PC-3 (cell line): ENCODE measurements at regions not wholly inside any gene's neighbourhood (a gene's known extent, or its start where the extent isn't known, plus 50 kb on each side); places are given as distances from the start of the nearest gene placed in this dataset.

Experiments
- ATAC-seq: fragments of 200-7000 bp; cut with Tn5 transposase; 2 replicates; pipeline ENCODE4 v1.9.1; 2020; ENCODE audit warnings: mild to moderate bottlenecking, moderate library complexity
- BruUV-seq: library from RNA; stranded (reverse); fragments of 400-500 nt; replicated peaks from 2 replicates; lab custom pipeline; 2021; lab: Mats Ljungman, UMichigan
- CTCF ChIA-PET: fragments of 300-600 bp; sonication (Branson Sonifier 250); formaldehyde crosslinking; loops from one replicate; lab custom pipeline; 2022; ENCODE audit warnings: antibody characterized with exemption; lab: Charles Lee
- POLR2A ChIA-PET: fragments of 300-600 bp; sonication (Branson Sonifier 250); formaldehyde crosslinking; loops from one replicate; lab custom pipeline; 2022; ENCODE audit warnings: antibody characterized with exemption; ENCODE audit not compliant: unreplicated experiment; lab: Charles Lee
- DNase-seq: peaks from one replicate; pipeline ENCODE4 v3.0.0-alpha.2; 2015
- H2AFZ ChIP-seq: fragments of 300-600 bp; sonication (generic); 2 replicates; pipeline ENCODE4 v1.6.0; 2016; ENCODE audit warnings: antibody characterized with exemption, low read length
- H3F3A ChIP-seq: fragments of 300-600 bp; sonication (generic); one replicate; pipeline ENCODE4 v1.6.0; 2017; ENCODE audit warnings: antibody characterized with exemption, low read length, control low read depth, mild to moderate bottlenecking; ENCODE audit not compliant: unreplicated experiment
- H3K27ac ChIP-seq: fragments of 300-600 bp; sonication (generic); 2 replicates; pipeline ENCODE4 v1.5.1; 2016; ENCODE audit warnings: mild to moderate bottlenecking, low read length
- H3K27me3 ChIP-seq: fragments of 300-600 bp; sonication (generic); 2 replicates; pipeline ENCODE4 v1.6.1; 2016; ENCODE audit warnings: low read length, mixed read lengths
- H3K36me3 ChIP-seq: fragments of 300-600 bp; sonication (generic); 2 replicates; pipeline ENCODE4 v1.6.1; 2016; ENCODE audit warnings: low read depth, mixed run types, low read length, mixed read lengths
- H3K4me1 ChIP-seq: fragments of 300-600 bp; sonication (generic); 2 replicates; pipeline ENCODE4 v1.5.1; 2016; ENCODE audit warnings: low read length; ENCODE audit not compliant: insufficient read depth
- H3K4me2 ChIP-seq: fragments of 300-600 bp; sonication (generic); 2 replicates; pipeline ENCODE4 v1.6.0; 2016; ENCODE audit warnings: low read length
- H3K4me3 ChIP-seq: fragments of 300-600 bp; sonication (generic); 2 replicates; pipeline ENCODE4 v1.5.1; 2016; ENCODE audit warnings: mild to moderate bottlenecking, low read length, mixed read lengths
- H3K79me2 ChIP-seq: fragments of 300-600 bp; sonication (generic); 2 replicates; pipeline ENCODE4 v1.6.1; 2017; ENCODE audit warnings: low read length, mixed read lengths
- H3K9ac ChIP-seq: fragments of 300-600 bp; sonication (generic); 2 replicates; pipeline ENCODE4 v1.6.0; 2016; ENCODE audit warnings: mild to moderate bottlenecking, low read length
- H3K9me2 ChIP-seq: fragments of 300-600 bp; sonication (generic); replicated peaks from 2 replicates; pipeline ENCODE4 v1.6.1; 2016; ENCODE audit warnings: mixed run types, low read length, mixed read lengths
- H3K9me3 ChIP-seq: fragments of 300-600 bp; sonication (generic); 2 replicates; pipeline ENCODE4 v1.6.1; 2016; ENCODE audit warnings: low read length, mixed read lengths
- H4K20me1 ChIP-seq: fragments of 300-600 bp; sonication (generic); 2 replicates; pipeline ENCODE4 v1.6.1; 2016; ENCODE audit warnings: low read length, mixed read lengths
- CTCF ChIP-seq: fragments of 300-600 bp; sonication (generic); conservative IDR thresholded peaks from 2 replicates; pipeline ENCODE4 v1.5.1; 2017; ENCODE audit warnings: antibody characterized with exemption, low read depth, mild to moderate bottlenecking, low read length
- EZH2 ChIP-seq: fragments of 300-600 bp; sonication (generic); IDR thresholded peaks from one replicate; pipeline ENCODE4 v1.6.1; 2017; ENCODE audit warnings: antibody characterized with exemption, mild to moderate bottlenecking, low read length; ENCODE audit not compliant: unreplicated experiment
- EZH2phosphoT487 ChIP-seq: fragments of 300-600 bp; sonication (generic); IDR thresholded peaks from 2 replicates; pipeline ENCODE4 v1.6.1; 2018; ENCODE audit warnings: mild to moderate bottlenecking, antibody characterized with exemption, low read length, borderline replicate concordance
- intact Hi-C: fragments of 100-400 bp; cut with micrococcal nuclease; formaldehyde crosslinking; loops from 2 replicates; pipeline ENCODE4 v1.9.0; 2023

GRCh38 chr3:17969985-17970568 is 227.6 kb upstream of the TBC1D5 start:
- DNase-seq: no peak
- no peaks in the 10 kb centered on the region for H3K36me3 ChIP-seq
- intact Hi-C loops: loop anchor here (5.0 kb wide), 2 partner anchors 53 to 417 kb away; no protein-coding TSS in a partner anchor
- no peaks in the 10 kb centered on the region for H3K9me3 ChIP-seq
- TF ChIP-seq EZH2 (no peak), CTCF (no peak), EZH2phosphoT487 (no peak)
- H3K4me1 ChIP-seq: no peaks in the 10 kb centered on the region
- no peak overlapping the region for H3K27ac ChIP-seq
- H3K79me2 ChIP-seq: no peaks in the 10 kb centered on the region
- no peaks in the 10 kb centered on the region for H3F3A ChIP-seq
- no peak for ATAC-seq
- CTCF ChIA-PET: no interaction called here
- no peak overlapping the region for H3K9ac ChIP-seq
- POLR2A ChIA-PET: interaction anchor here (0.7 kb wide), 2 partner anchors 17 to 511 kb away, joined by 3 to 8 read pairs; no protein-coding TSS in a partner anchor
- no peak overlapping the region for H3K4me3 ChIP-seq
- no peak overlapping the region for H2AFZ ChIP-seq
- no peak overlapping the region for H3K4me2 ChIP-seq
- no peaks in the 10 kb centered on the region for H3K9me2 ChIP-seq
- no peaks in the 10 kb centered on the region for H3K27me3 ChIP-seq
- no peaks in the 10 kb centered on the region for H4K20me1 ChIP-seq
- BruUV-seq: no TSS peak

GRCh38 chr3:17969244-17969643 is 226.8 kb upstream of the TBC1D5 start:
- ATAC-seq (no peak), DNase-seq (no peak)
- Histone ChIP-seq H4K20me1 (no peaks in the 10 kb centered on the region), H3K9ac (no peak overlapping the region), H3F3A (no peaks in the 10 kb centered on the region), H3K4me3 (no peak overlapping the region), H3K4me1 (no peaks in the 10 kb centered on the region), H2AFZ (no peak overlapping the region), H3K9me2 (no peaks in the 10 kb centered on the region), H3K36me3 (no peaks in the 10 kb centered on the region), H3K27me3 (no peaks in the 10 kb centered on the region), H3K27ac (no peak overlapping the region), H3K9me3 (no peaks in the 10 kb centered on the region), H3K79me2 (no peaks in the 10 kb centered on the region), H3K4me2 (no peak overlapping the region)
- no peak for TF ChIP-seq EZH2phosphoT487
- TF ChIP-seq CTCF: no peak
- no peak for TF ChIP-seq EZH2
- CTCF ChIA-PET: no interaction called here
- intact Hi-C loops: no loop called here
- POLR2A ChIA-PET: no interaction called here
- BruUV-seq: no TSS peak

GRCh38 chr3:17967953-17968607 is 225.6 kb upstream of the TBC1D5 start:
- Histone ChIP-seq H3K9ac (no peak overlapping the region), H3K36me3 (no peaks in the 10 kb centered on the region), H3K27me3 (no peaks in the 10 kb centered on the region), H4K20me1 (no peaks in the 10 kb centered on the region), H3K4me1 (no peaks in the 10 kb centered on the region), H3F3A (no peaks in the 10 kb centered on the region), H3K27ac (no peak overlapping the region), H3K79me2 (no peaks in the 10 kb centered on the region), H3K9me2 (no peaks in the 10 kb centered on the region), H3K4me3 (no peak overlapping the region), H3K4me2 (no peak overlapping the region), H3K9me3 (no peaks in the 10 kb centered on the region), H2AFZ (no peak overlapping the region)
- CTCF ChIA-PET: no interaction called here
- DNase-seq: no peak
- TF ChIP-seq EZH2phosphoT487 (no peak), CTCF (no peak), EZH2 (no peak)
- BruUV-seq: no TSS peak
- ATAC-seq: no peak
- POLR2A ChIA-PET: no interaction called here
- intact Hi-C loops: no loop called here
